ENCODE measurements at regions not wholly inside any gene's neighbourhood (a gene's known extent, or its start where the extent isn't known, plus 50 kb on each side); places are given as distances from the start of the nearest gene placed in this dataset.

DNA sequence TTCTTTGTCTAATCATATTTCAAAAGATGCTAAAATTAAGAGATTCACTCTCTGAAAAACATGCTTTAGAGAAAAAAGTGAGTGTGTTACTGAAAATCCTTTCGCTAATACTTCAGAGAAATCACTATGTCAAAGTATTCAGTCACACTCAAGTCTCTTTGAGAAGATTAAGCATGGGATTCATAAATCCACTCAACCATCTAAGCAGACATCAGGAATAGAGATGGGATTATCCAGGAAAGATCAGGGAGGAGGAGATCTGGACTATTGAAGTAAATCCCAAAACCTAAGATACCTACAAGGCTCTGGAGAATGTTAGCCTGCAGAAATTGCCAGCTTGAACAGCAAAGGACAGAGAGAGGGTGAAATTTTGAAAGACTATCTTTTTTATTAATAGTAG is 317.2 kb upstream of the ACO1 start:
- DNase-seq (ENCODE audit: extremely low spot score) = no peak
- CTCF ChIA-PET = no interaction called here
- TF ChIP-seq CTCF (IDR thresholded peaks at IDR 0.05; ENCODE audit: control extremely low read depth, extremely low read depth, low read depth, missing control alignments) = no peak
- POLR2A ChIA-PET = no interaction called here

DNA sequence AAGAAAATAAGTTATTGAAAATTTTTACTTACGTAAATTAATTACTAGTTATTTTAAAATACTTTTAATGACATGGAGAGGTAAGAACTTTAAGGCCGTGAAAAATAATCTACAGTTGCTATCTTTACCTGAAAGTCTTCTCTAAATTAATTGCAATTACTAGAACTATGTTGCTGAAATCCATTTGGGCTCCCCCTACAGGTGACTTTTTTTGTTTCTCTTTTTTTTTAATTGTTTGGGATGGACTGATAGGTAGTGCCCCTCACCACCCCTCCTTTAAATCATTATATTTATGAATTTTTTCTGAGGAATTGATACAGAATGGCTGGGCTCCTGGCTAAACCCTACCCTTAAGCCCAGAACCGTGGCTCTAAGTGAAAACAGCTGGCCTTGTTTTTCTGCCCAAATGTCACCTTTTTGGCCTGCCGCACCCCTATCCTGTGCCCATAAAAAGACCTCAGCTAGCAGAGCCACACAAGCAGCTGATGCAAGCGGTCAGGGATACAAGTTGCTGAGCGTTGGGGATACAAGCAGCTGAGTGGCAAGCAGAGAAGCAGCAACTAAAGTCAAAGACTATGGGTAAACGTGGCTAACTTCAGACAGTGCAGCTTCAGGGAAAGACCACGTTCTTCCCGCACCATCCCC is 315.2 kb upstream of the ACO1 start:
- DNase-seq (ENCODE audit: extremely low spot score) = peak; percentile 5
- CTCF ChIA-PET = interaction anchor here (0.8 to 1.8 kb wide), 9 partner anchors 8 to 37 kb away, joined by 3 to 7 read pairs (median 3); no protein-coding TSS in a partner anchor
- POLR2A ChIA-PET = no interaction called here
- TF ChIP-seq CTCF (IDR thresholded peaks at IDR 0.05; ENCODE audit: control extremely low read depth, extremely low read depth, low read depth, missing control alignments) = peak; percentile 41

- POLR2A ChIA-PET = no interaction called here
- CTCF ChIA-PET = interaction anchor here (0.8 to 1.8 kb wide), 4 partner anchors 9 to 15 kb away, joined by 3 to 7 read pairs (median 4); no protein-coding TSS in a partner anchor
- TF ChIP-seq CTCF (IDR thresholded peaks at IDR 0.05; ENCODE audit: control extremely low read depth, extremely low read depth, low read depth, missing control alignments) = no peak
- DNase-seq (ENCODE audit: extremely low spot score) = no peak
These were observed 314.5 kb upstream of the ACO1 start for GRCh38 chr9:32069969-32070368.

DNA sequence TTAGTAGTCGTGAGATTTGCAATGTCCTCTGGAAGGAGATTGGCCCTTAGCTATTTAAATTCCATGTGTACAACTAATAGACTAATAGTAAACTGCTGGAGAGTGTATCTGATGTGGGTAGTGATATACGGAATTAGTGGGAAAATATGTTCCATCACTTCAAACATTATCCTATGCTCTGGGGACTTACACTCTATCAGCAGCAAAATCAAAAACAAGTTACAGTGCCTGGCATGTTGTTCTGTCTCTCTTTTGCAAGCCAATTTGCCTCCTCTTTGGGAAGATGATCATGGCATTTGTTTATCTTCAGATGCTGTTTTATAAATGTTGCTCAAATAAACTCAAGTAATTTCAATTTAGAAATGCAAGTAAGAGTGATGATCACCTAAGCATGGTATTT is 311.9 kb upstream of the ACO1 start:
- ChIA-PET CTCF (no interaction called here), POLR2A (no interaction called here)
- TF ChIP-seq CTCF (IDR thresholded peaks at IDR 0.05; ENCODE audit: control extremely low read depth, extremely low read depth, low read depth, missing control alignments) = no peak
- DNase-seq (ENCODE audit: extremely low spot score) = no peak

GRCh38 chr9:32092031-32092430 is 292.4 kb upstream of the ACO1 start:
- ChIA-PET CTCF (no interaction called here), POLR2A (no interaction called here)
- no peak for TF ChIP-seq CTCF (IDR thresholded peaks at IDR 0.05; ENCODE audit: control extremely low read depth, extremely low read depth, low read depth, missing control alignments)
- no peak for DNase-seq (ENCODE audit: extremely low spot score)

DNA sequence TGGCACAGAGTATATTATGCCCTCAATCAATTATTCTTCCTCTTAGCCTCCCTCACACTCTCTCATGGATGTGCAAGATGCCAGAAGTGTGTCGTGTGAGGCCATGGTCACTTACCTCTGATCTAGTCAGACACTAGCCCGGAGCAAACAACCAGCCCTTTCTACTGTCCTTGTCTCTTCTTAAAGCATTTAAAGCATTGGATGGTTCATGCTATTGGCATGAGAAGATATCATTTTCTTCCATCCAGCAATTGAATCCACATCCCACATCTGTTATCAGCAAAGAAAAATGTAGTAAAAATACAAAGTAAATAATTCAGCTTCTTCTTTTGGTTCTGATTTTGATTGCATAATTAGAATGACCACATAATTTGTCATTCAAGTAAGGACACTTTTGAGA is 267.2 kb upstream of the ACO1 start:
- no peak for DNase-seq (ENCODE audit: extremely low spot score)
- TF ChIP-seq CTCF (IDR thresholded peaks at IDR 0.05; ENCODE audit: control extremely low read depth, extremely low read depth, low read depth, missing control alignments) = no peak
- POLR2A ChIA-PET = no interaction called here
- CTCF ChIA-PET = interaction anchor here (1.2 to 1.3 kb wide), 2 partner anchors 9 to 29 kb away, joined by 3 to 4 read pairs; no protein-coding TSS in a partner anchor

All from GM10248 (cell line).